T1000 (cell line): ENCODE measurements at regions not wholly inside any gene's neighbourhood (a gene's known extent, or its start where the extent isn't known, plus 50 kb on each side); places are given as distances from the start of the nearest gene placed in this dataset.
"Not testable (repeated sequence)": the region's sequence is repeated elsewhere in the genome, so short reads cannot be mapped to it uniquely, and the experiment has no call there.

Experiments used
- DNase-seq: peaks from one replicate; lab custom pipeline; 2025; ENCODE audit warnings: mixed read lengths; lab: John Stamatoyannopoulos, UW

- DNase-seq: no peak
Measured at GRCh38 chr12:62190689-62191490, 69.3 kb upstream of the USP15 start.

- peak; percentile 45 for DNase-seq
Measured at GRCh38 chr12:62191491-62192179, 68.6 kb upstream of the USP15 start.

GRCh38 chr12:62192180-62192902, 67.9 kb upstream of the USP15 start:
- DNase-seq: peak; percentile 76

GRCh38 chr12:62192903-62193250, 67.3 kb upstream of the USP15 start:
- no peak for DNase-seq

GRCh38 chr12:62194031-62194430, 66.2 kb upstream of the USP15 start:
- DNase-seq: no peak

GRCh38 chr12:62194616-62195015, 65.6 kb upstream of the USP15 start:
- DNase-seq: no peak

GRCh38 chr12:62196146-62196545, 64.1 kb upstream of the USP15 start:
- no peak for DNase-seq

- not testable (repeated sequence) for DNase-seq
Measured at GRCh38 chr12:62202861-62203260, 57.3 kb upstream of the USP15 start.

- DNase-seq: no peak
Measured at GRCh38 chr12:62205346-62205745, 54.9 kb upstream of the USP15 start.

- no peak for DNase-seq
Measured at GRCh38 chr12:62207248-62207647, 53.0 kb upstream of the USP15 start.
